IMR-90 (cell line): ENCODE measurements at regions not wholly inside any gene's neighbourhood (a gene's known extent, or its start where the extent isn't known, plus 50 kb on each side); places are given as distances from the start of the nearest gene placed in this dataset.

Source experiments
- ATAC-seq: fragments of 200-7000 bp; cut with Tn5 transposase; 2 replicates; pipeline ENCODE4 v1.9.1; 2020; ENCODE audit warnings: low read depth, mild to moderate bottlenecking, moderate library complexity
- BruUV-seq: library from RNA; stranded (reverse); fragments of 400-500 nt; replicated peaks from 2 replicates; lab custom pipeline; 2021; lab: Mats Ljungman, UMichigan
- CTCF ChIA-PET: fragments of 300-600 bp; formaldehyde crosslinking; extraction: SDS; loops from one replicate; lab custom pipeline; 2021; ENCODE audit warnings: antibody characterized with exemption; lab: Yijun Ruan, JAX
- POLR2A ChIA-PET: fragments of 300-600 bp; sonication (Branson Sonifier 250); formaldehyde crosslinking; loops from one replicate; lab custom pipeline; 2022; ENCODE audit warnings: antibody characterized with exemption; ENCODE audit not compliant: unreplicated experiment; lab: Charles Lee
- DNase-seq: peaks from one replicate; pipeline ENCODE4 v3.0.0; 2013
- H2AFZ ChIP-seq: replicated peaks from 2 replicates; pipeline ENCODE3; 2013; ENCODE audit warnings: low read length, mild to moderate bottlenecking; ENCODE audit not compliant: poor library complexity
- H2AK5ac ChIP-seq: 2 replicates; pipeline ENCODE4 v1.6.1; 2013; ENCODE audit warnings: low read depth, low read length, inconsistent platforms
- H2AK9ac ChIP-seq: replicated peaks from 2 replicates; pipeline ENCODE3; 2013; ENCODE audit warnings: mild to moderate bottlenecking, low read depth, low read length, moderate library complexity; ENCODE audit not compliant: poor library complexity
- H2BK120ac ChIP-seq: 2 replicates; pipeline ENCODE4 v1.6.1; 2013; ENCODE audit warnings: low read depth, low read length, inconsistent platforms
- H2BK15ac ChIP-seq: 3 replicates; pipeline ENCODE4 v1.6.1; 2013; ENCODE audit warnings: low read depth, low read length, inconsistent platforms
- H2BK20ac ChIP-seq: 2 replicates; pipeline ENCODE4 v1.6.1; 2013; ENCODE audit warnings: low read depth, mild to moderate bottlenecking, inconsistent platforms, low read length, moderate library complexity
- H2BK5ac ChIP-seq: 2 replicates; pipeline ENCODE4 v1.6.1; 2013; ENCODE audit warnings: mild to moderate bottlenecking, low read depth, low read length, inconsistent platforms; ENCODE audit not compliant: poor library complexity, severe bottlenecking
- H3K14ac ChIP-seq: replicated peaks from 2 replicates; pipeline ENCODE4 v1.6.1; 2013; ENCODE audit warnings: low read depth, low read length, inconsistent platforms
- H3K18ac ChIP-seq: 2 replicates; pipeline ENCODE4 v1.6.1; 2013; ENCODE audit warnings: low read depth, low read length, control low read depth
- H3K23ac ChIP-seq: 2 replicates; pipeline ENCODE4 v1.6.1; 2013; ENCODE audit warnings: low read depth, low read length, inconsistent platforms
- H3K27ac ChIP-seq: 2 replicates; pipeline ENCODE4 v1.5.1; 2013; ENCODE audit warnings: mild to moderate bottlenecking, control low read depth, low read length; ENCODE audit not compliant: insufficient read depth
- H3K27me3 ChIP-seq: 2 replicates; pipeline ENCODE4 v1.6.1; 2013; ENCODE audit warnings: low read length; ENCODE audit not compliant: control insufficient read depth, insufficient read depth
- H3K36me3 ChIP-seq: 2 replicates; pipeline ENCODE4 v1.6.1; 2013; ENCODE audit warnings: low read length, mixed read lengths; ENCODE audit not compliant: control insufficient read depth, insufficient read depth
- H3K4ac ChIP-seq: 2 replicates; pipeline ENCODE4 v1.6.1; 2013; ENCODE audit warnings: low read depth, low read length, inconsistent platforms
- H3K4me1 ChIP-seq: 2 replicates; pipeline ENCODE4 v1.6.1; 2013; ENCODE audit warnings: low read length, mixed read lengths; ENCODE audit not compliant: control insufficient read depth, insufficient read depth
- H3K4me2 ChIP-seq: 2 replicates; pipeline ENCODE4 v1.6.1; 2013; ENCODE audit warnings: low read depth, mild to moderate bottlenecking, control low read depth, low read length, moderate library complexity
- H3K4me3 ChIP-seq: 2 replicates; pipeline ENCODE4 v1.5.1; 2013; ENCODE audit warnings: low read depth, mild to moderate bottlenecking, control low read depth, low read length, moderate library complexity; ENCODE audit not compliant: insufficient read depth
- H3K56ac ChIP-seq: 2 replicates; pipeline ENCODE4 v1.6.1; 2013; ENCODE audit warnings: low read length, inconsistent platforms; ENCODE audit not compliant: insufficient read depth; ENCODE audit errors: extremely low read depth
- H3K79me1 ChIP-seq, 2 experiments: 2 replicates each; pipeline ENCODE4 v1.6.1; 2013; ENCODE audit warnings: low read length in 2 of 2, inconsistent platforms in 1 of 2, low read depth in 1 of 2
- H3K9ac ChIP-seq: 2 replicates; pipeline ENCODE4 v1.6.1; 2013; ENCODE audit warnings: low read depth, low read length, control low read depth
- H3K9me1 ChIP-seq: 2 replicates; pipeline ENCODE4 v1.6.1; 2013; ENCODE audit warnings: low read length, inconsistent platforms; ENCODE audit not compliant: insufficient read depth
- H3K9me3 ChIP-seq: 2 replicates; pipeline ENCODE4 v1.6.1; 2013; ENCODE audit warnings: low read length; ENCODE audit not compliant: control insufficient read depth, insufficient read depth
- H4K20me1 ChIP-seq: 2 replicates; pipeline ENCODE4 v1.6.1; 2013; ENCODE audit warnings: low read length, inconsistent platforms; ENCODE audit not compliant: insufficient read depth
- H4K5ac ChIP-seq: 2 replicates; pipeline ENCODE4 v1.6.1; 2013; ENCODE audit warnings: mild to moderate bottlenecking, low read depth, low read length, control low read depth
- H4K8ac ChIP-seq, 2 experiments: 2 replicates each; pipeline ENCODE4 v1.6.1; 2013; ENCODE audit warnings: low read depth in 2 of 2, low read length in 2 of 2, control low read depth in 1 of 2, inconsistent platforms in 1 of 2
- H4K91ac ChIP-seq: 2 replicates; pipeline ENCODE4 v1.6.1; 2013; ENCODE audit warnings: low read depth, low read length, inconsistent platforms; ENCODE audit not compliant: insufficient read depth
- CEBPB ChIP-seq: IDR thresholded peaks from 2 replicates; pipeline ENCODE4 v1.6.1; 2012; ENCODE audit warnings: low read depth, low read length, improper control_type of control experiment
- CTCF ChIP-seq: conservative IDR thresholded peaks from 2 replicates; pipeline ENCODE4 v1.5.1; 2012; ENCODE audit warnings: mild to moderate bottlenecking, low read depth, low read length, improper control_type of control experiment
- FOS ChIP-seq: fragments of 150-350 bp; IDR thresholded peaks from 2 replicates; pipeline ENCODE4 v1.6.1; 2016; ENCODE audit warnings: low read depth, low read length
- MAFK ChIP-seq: IDR thresholded peaks from 2 replicates; pipeline ENCODE4 v1.6.1; 2012; ENCODE audit warnings: low read depth, low read length, improper control_type of control experiment
- RCOR1 ChIP-seq: IDR thresholded peaks from 2 replicates; pipeline ENCODE4 v1.6.1; 2012; ENCODE audit warnings: mild to moderate bottlenecking, low read length, improper control_type of control experiment; ENCODE audit not compliant: insufficient replicate concordance
- RFX5 ChIP-seq: IDR thresholded peaks from 2 replicates; pipeline ENCODE4 v1.8.0; 2012; ENCODE audit warnings: low read depth, mild to moderate bottlenecking, low read length, moderate library complexity
- USF2 ChIP-seq: fragments of 150-350 bp; IDR thresholded peaks from 2 replicates; pipeline ENCODE4 v1.6.1; 2017; ENCODE audit warnings: mild to moderate bottlenecking, antibody characterized with exemption, low read length, low read depth
- WGBS, 2 experiments: methylation state at CpG; one replicate each; pipeline versions ENCODE4 v1.1.5 to v1.1.7; 2013; ENCODE audit warnings: missing lambda C conversion rate in 2 of 2; ENCODE audit not compliant: insufficient read length in 1 of 2; ENCODE audit errors: extremely low coverage in 2 of 2; 5-methylcytosine and 5-hydroxymethylcytosine counted together
- dilution Hi-C: fragments of 300-500 bp; cut with HindIII; formaldehyde crosslinking; loops from one replicate; pipeline ENCODE4 v1.14.3; 2018; ENCODE audit warnings: low sequenced_read_pairs; ENCODE audit not compliant: unreplicated experiment
- in situ Hi-C: fragments of 300-500 bp; cut with MboI; formaldehyde crosslinking; loops from 3 replicates; pipeline ENCODE4 v1.14.3; 2019; ENCODE audit warnings: low sequenced_read_pairs, inconsistent platforms, mixed read lengths
- intact Hi-C: fragments of 100-400 bp; cut with micrococcal nuclease; formaldehyde crosslinking; loops from 2 replicates; pipeline ENCODE4 v1.10.0; 2022

- peak; percentile 87 for DNase-seq
- peak overlapping the region; percentile 5 for H3K23ac ChIP-seq
- no peak overlapping the region for H3K9ac ChIP-seq
- no peak overlapping the region for H3K4me2 ChIP-seq
- no peaks in the 10 kb centered on the region for H3K9me3 ChIP-seq
- H3K4me3 ChIP-seq, result no peak overlapping the region
- no peaks in the 10 kb centered on the region for H3K36me3 ChIP-seq
- H2BK120ac ChIP-seq, result peak overlapping the region; percentile 30; the same call in 1 of the 2 replicates
- H3K79me1 ChIP-seq, result no peaks in the 10 kb centered on the region
- H3K14ac ChIP-seq, result peak overlapping the region; percentile 78; the same call in 1 of the 2 replicates
- peak overlapping the region; percentile 29; the same call in 1 of the 2 replicates for H3K4ac ChIP-seq
- H3K27ac ChIP-seq, result no peak overlapping the region
- BruUV-seq, result no TSS peak
- H4K8ac ChIP-seq, result peak overlapping the region in 1 of 2 experiments; percentile 6; a peak in 2 of 4 replicates
- peak overlapping the region; percentile 71; the same call in 1 of the 2 replicates for H2AK5ac ChIP-seq
- H2AFZ ChIP-seq, result no peak overlapping the region
- intact Hi-C loops, result no loop called here
- POLR2A ChIA-PET, result no interaction called here
- H3K18ac ChIP-seq, result peak overlapping the region; percentile 24
- H4K5ac ChIP-seq, result peak overlapping the region; percentile 9; the same call in 1 of the 2 replicates
- H2BK20ac ChIP-seq, result peak overlapping the region; percentile 77
- TF ChIP-seq MAFK, result no peak
- TF ChIP-seq CTCF, result no peak
- TF ChIP-seq RCOR1, result peak; percentile 70
- peak; percentile 65; the same call in 1 of the 2 replicates for TF ChIP-seq RFX5
- TF ChIP-seq CEBPB, result peak; percentile 60; the same call in 1 of the 2 replicates
- TF ChIP-seq FOS, result peak; percentile 83
- no peak for TF ChIP-seq USF2
- CTCF ChIA-PET, result no interaction called here
- H2BK5ac ChIP-seq, result no peak overlapping the region
- dilution Hi-C loops, result no loop called here
- ATAC-seq, result peak; percentile 52
- H4K91ac ChIP-seq, result peak overlapping the region; percentile 10
- 48% methylated on average over 2 of the region's 6 CpGs; no CpG with 5 or more reads in 1 of the 2 experiments for WGBS, 2 experiments
- H3K9me1 ChIP-seq, result peaks cover 5% of the 10 kb centered on the region
- no peaks in the 10 kb centered on the region for H4K20me1 ChIP-seq
- no peak overlapping the region for H3K56ac ChIP-seq
- peaks cover 9% of the 10 kb centered on the region; the same call in 1 of the 2 replicates for H3K4me1 ChIP-seq
- in situ Hi-C loops, result no loop called here
- H3K27me3 ChIP-seq, result no peaks in the 10 kb centered on the region; the same call in 1 of the 2 replicates
- H2BK15ac ChIP-seq, result no peak overlapping the region
- H2AK9ac ChIP-seq, result no peak overlapping the region
Measured at GRCh38 chr13:27336014-27336673, 65.5 kb downstream of the RASL11A start.
